OCI-LY3 (cell line): ENCODE measurements at regions not wholly inside any gene's neighbourhood (a gene's known extent, or its start where the extent isn't known, plus 50 kb on each side); places are given as distances from the start of the nearest gene placed in this dataset.

ENCODE experiments used
- H2AFZ ChIP-seq: fragments of 200-600, 300-600 bp; shearing (Covaris generic); 2 replicates; pipeline ENCODE4 v1.6.0; 2014; ENCODE audit warnings: antibody characterized with exemption, low read depth, low read length
- H3K27ac ChIP-seq: fragments of 200-600, 300-600 bp; sonication (generic); 2 replicates; pipeline ENCODE4 v1.5.1; 2014; ENCODE audit warnings: mild to moderate bottlenecking, low read length, moderate library complexity, mixed read lengths
- H3K27me3 ChIP-seq: fragments of 200-600, 300-600 bp; sonication (generic); 2 replicates; pipeline ENCODE4 v1.6.1; 2014; ENCODE audit warnings: low read depth, low read length, mixed read lengths
- H3K36me3 ChIP-seq: fragments of 200-600, 300-600 bp; sonication (generic); replicated peaks from 2 replicates; pipeline ENCODE3; 2014; ENCODE audit warnings: low read depth, low read length, mixed read lengths
- H3K4me1 ChIP-seq: fragments of 300-600, 200-600 bp; sonication (generic); 2 replicates; pipeline ENCODE4 v1.6.1; 2014; ENCODE audit warnings: low read length, mixed read lengths
- H3K4me2 ChIP-seq: fragments of 200-600, 300-600 bp; sonication (generic); 2 replicates; pipeline ENCODE4 v1.6.1; 2014; ENCODE audit warnings: low read length, mixed read lengths
- H3K4me3 ChIP-seq: fragments of 300-600, 200-600 bp; sonication (generic); 2 replicates; pipeline ENCODE4 v1.5.1; 2014; ENCODE audit warnings: antibody characterized with exemption, mild to moderate bottlenecking, low read length, moderate library complexity
- H3K79me2 ChIP-seq: fragments of 300-600, 200-600 bp; shearing (Covaris generic); 2 replicates; pipeline ENCODE4 v1.6.1; 2014; ENCODE audit warnings: mild to moderate bottlenecking, low read length, mixed read lengths
- H3K9ac ChIP-seq: fragments of 300-600, 200-600 bp; shearing (Covaris generic); 2 replicates; pipeline ENCODE4 v1.6.0; 2014; ENCODE audit warnings: mild to moderate bottlenecking, low read length, moderate library complexity
- H3K9me3 ChIP-seq: fragments of 200-600, 300-600 bp; shearing (Covaris generic); 2 replicates; pipeline ENCODE4 v1.6.1; 2014; ENCODE audit warnings: low read length, mixed read lengths; ENCODE audit not compliant: insufficient read depth
- H4K20me1 ChIP-seq: fragments of 200-600, 300-600 bp; sonication (generic); 2 replicates; pipeline ENCODE4 v1.6.1; 2016; ENCODE audit warnings: low read length, mixed read lengths; ENCODE audit not compliant: insufficient read depth
- EZH2phosphoT487 ChIP-seq: fragments of 200-600 bp; shearing (Covaris generic); IDR thresholded peaks from 2 replicates; pipeline ENCODE4 v1.6.1; 2018; ENCODE audit warnings: antibody characterized with exemption, mixed run types, low read depth
- TF ChIP-seq, protein P1 (sequence below): fragments of 200-600, 300-600 bp; sonication (generic); IDR thresholded peaks from 2 replicates; pipeline ENCODE4 v1.5.1; 2014; ENCODE audit warnings: antibody characterized with exemption, low read length, low read depth

DNA sequence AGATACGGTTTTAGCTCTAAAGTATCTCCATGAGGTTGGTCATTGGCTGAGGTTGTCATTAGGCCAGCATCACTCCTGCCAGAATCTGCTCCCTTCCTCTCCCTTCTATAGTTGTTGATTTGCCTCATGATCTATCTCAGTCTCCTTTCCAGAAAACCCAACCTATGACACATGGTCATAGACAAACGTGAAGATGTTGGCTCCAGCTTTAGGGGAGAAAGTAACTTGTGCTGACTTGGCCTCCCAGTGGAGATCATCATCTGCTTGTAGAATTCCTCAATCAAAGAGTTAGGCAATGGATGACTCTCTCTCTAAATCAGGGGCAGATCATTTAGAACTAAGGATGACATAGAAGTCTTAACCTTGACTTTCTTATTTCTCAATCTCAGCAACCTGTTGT is 894.4 kb downstream of the TTLL7 start:
- H3K79me2 ChIP-seq = no peaks in the 10 kb centered on the region
- no peaks in the 10 kb centered on the region for H3K27me3 ChIP-seq
- TF ChIP-seq EZH2phosphoT487 = no peak
- TF ChIP-seq, protein P1, sequence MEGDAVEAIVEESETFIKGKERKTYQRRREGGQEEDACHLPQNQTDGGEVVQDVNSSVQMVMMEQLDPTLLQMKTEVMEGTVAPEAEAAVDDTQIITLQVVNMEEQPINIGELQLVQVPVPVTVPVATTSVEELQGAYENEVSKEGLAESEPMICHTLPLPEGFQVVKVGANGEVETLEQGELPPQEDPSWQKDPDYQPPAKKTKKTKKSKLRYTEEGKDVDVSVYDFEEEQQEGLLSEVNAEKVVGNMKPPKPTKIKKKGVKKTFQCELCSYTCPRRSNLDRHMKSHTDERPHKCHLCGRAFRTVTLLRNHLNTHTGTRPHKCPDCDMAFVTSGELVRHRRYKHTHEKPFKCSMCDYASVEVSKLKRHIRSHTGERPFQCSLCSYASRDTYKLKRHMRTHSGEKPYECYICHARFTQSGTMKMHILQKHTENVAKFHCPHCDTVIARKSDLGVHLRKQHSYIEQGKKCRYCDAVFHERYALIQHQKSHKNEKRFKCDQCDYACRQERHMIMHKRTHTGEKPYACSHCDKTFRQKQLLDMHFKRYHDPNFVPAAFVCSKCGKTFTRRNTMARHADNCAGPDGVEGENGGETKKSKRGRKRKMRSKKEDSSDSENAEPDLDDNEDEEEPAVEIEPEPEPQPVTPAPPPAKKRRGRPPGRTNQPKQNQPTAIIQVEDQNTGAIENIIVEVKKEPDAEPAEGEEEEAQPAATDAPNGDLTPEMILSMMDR = no peak
- H3K4me1 ChIP-seq = peaks cover 14% of the 10 kb centered on the region
- no peak overlapping the region for H3K27ac ChIP-seq
- no peak overlapping the region for H2AFZ ChIP-seq
- no peak overlapping the region for H3K4me2 ChIP-seq
- no peak overlapping the region for H3K9ac ChIP-seq
- no peak overlapping the region for H3K4me3 ChIP-seq
- no peaks in the 10 kb centered on the region for H4K20me1 ChIP-seq
- no peaks in the 10 kb centered on the region for H3K9me3 ChIP-seq
- peaks cover 4% of the 10 kb centered on the region for H3K36me3 ChIP-seq

DNA sequence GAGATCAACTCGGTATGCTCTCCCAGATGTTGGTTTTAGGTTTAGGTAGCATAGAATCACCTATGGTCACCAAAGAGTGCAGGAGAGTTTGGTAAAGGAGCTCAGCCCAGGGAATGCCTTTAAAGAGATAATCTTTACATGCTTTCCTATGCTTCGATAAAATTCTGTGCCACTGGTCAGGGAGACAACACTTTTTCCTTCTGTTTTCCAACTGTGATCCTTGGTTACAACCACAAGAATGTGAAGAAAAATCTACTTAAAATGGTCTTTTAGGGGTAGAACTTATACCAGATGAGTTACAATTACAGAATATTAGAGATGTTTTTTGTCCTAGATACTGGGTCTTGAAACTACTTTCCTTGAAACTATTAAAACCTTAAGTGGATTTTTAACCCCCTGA is 895.6 kb downstream of the TTLL7 start:
- Histone ChIP-seq H4K20me1 (peaks cover 3% of the 10 kb centered on the region), H3K79me2 (no peaks in the 10 kb centered on the region), H3K4me2 (no peak overlapping the region), H3K9ac (no peak overlapping the region), H3K36me3 (peaks cover 4% of the 10 kb centered on the region), H3K4me1 (peaks cover 11% of the 10 kb centered on the region), H3K4me3 (no peak overlapping the region), H3K27ac (no peak overlapping the region), H3K9me3 (no peaks in the 10 kb centered on the region), H3K27me3 (no peaks in the 10 kb centered on the region), H2AFZ (no peak overlapping the region)
- TF ChIP-seq EZH2phosphoT487 = no peak
- TF ChIP-seq, protein P1 = no peak

DNA sequence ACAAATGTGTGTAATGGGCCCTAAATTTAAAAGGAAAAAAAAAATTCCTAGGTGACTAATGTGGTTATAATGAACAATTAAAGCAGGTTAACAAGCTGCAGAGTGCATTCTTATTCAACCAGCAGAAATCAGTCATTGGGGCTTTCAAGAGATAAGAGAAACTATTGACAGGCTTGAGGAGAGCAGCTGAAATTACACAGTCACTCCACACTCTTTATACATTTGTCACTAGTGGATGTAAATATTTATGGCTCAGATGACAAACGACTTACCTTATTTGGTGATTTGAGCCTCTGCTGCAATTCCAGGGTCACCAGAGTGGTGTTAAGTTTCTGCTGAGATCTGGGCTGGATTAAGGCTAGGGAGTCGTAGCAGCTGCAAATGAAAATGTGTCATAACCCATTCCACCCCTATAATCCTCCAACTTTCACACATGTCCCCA is 896.3 kb downstream of the TTLL7 start:
- no peaks in the 10 kb centered on the region for H3K27me3 ChIP-seq
- no peak overlapping the region for H3K4me2 ChIP-seq
- peaks cover 17% of the 10 kb centered on the region for H3K4me1 ChIP-seq
- H2AFZ ChIP-seq = no peak overlapping the region
- peaks cover 8% of the 10 kb centered on the region for H3K36me3 ChIP-seq
- H3K27ac ChIP-seq = no peak overlapping the region
- H4K20me1 ChIP-seq = peaks cover 8% of the 10 kb centered on the region
- no peak overlapping the region for H3K4me3 ChIP-seq
- H3K9ac ChIP-seq = no peak overlapping the region
- TF ChIP-seq EZH2phosphoT487 = no peak
- TF ChIP-seq, protein P1 = no peak
- no peaks in the 10 kb centered on the region for H3K9me3 ChIP-seq
- no peaks in the 10 kb centered on the region for H3K79me2 ChIP-seq

- H3K4me3 ChIP-seq = no peak overlapping the region
- no peak overlapping the region for H3K9ac ChIP-seq
- no peak overlapping the region for H3K27ac ChIP-seq
- peaks cover 14% of the 10 kb centered on the region for H3K36me3 ChIP-seq
- peaks cover 8% of the 10 kb centered on the region for H4K20me1 ChIP-seq
- no peak for TF ChIP-seq EZH2phosphoT487
- TF ChIP-seq, protein P1 = no peak
- no peak overlapping the region for H3K4me2 ChIP-seq
- H3K4me1 ChIP-seq = peaks cover 21% of the 10 kb centered on the region
- H3K9me3 ChIP-seq = no peaks in the 10 kb centered on the region
- H3K27me3 ChIP-seq = no peaks in the 10 kb centered on the region
- H2AFZ ChIP-seq = no peak overlapping the region
- no peaks in the 10 kb centered on the region for H3K79me2 ChIP-seq
These were observed 897.5 kb downstream of the TTLL7 start for GRCh38 chr1:83101406-83101805.
